SK-N-SH (cell line): ENCODE measurements at regions not wholly inside any gene's neighbourhood (a gene's known extent, or its start where the extent isn't known, plus 50 kb on each side); places are given as distances from the start of the nearest gene placed in this dataset.

ENCODE experiments used
- CTCF ChIA-PET: fragments of 300-600, 350-600 bp; formaldehyde crosslinking; extraction: SDS; loops from one replicate; lab custom pipeline; 2021; lab: Yijun Ruan, JAX
- POLR2A ChIA-PET: fragments of 350-600 bp; sonication (Branson Sonifier 250); formaldehyde crosslinking; extraction: SDS; loops from one replicate; lab custom pipeline; 2020; ENCODE audit warnings: antibody characterized with exemption, inconsistent platforms; lab: Yijun Ruan, JAX
- DNase-seq: peaks from one replicate; pipeline ENCODE4 v3.0.0; 2012
- H2AFZ ChIP-seq: fragments of 200-600 bp; sonication (generic); 2 replicates; pipeline ENCODE4 v1.8.1; 2016; ENCODE audit warnings: antibody characterized with exemption, mild to moderate bottlenecking, low read depth
- H3F3A ChIP-seq: fragments of 200-600 bp; sonication (generic); replicated peaks from 2 replicates; pipeline ENCODE3; 2016; ENCODE audit warnings: antibody characterized with exemption, mild to moderate bottlenecking; ENCODE audit not compliant: insufficient read depth
- H3K27ac ChIP-seq, 2 experiments: fragments of 200-500 bp in 1 of 2; fragments of 200-600 bp in 1 of 2; sonication (Bioruptor generic) in 1 of 2; sonication (generic), shearing (Covaris generic) in 1 of 2; 2 replicates each; pipeline versions ENCODE4 v1.5.1 to v1.6.1; 2014 to 2016; ENCODE audit warnings: low read depth in 2 of 2, inconsistent platforms in 1 of 2, low read length in 1 of 2, mild to moderate bottlenecking in 1 of 2, mixed read lengths in 1 of 2
- H3K27me3 ChIP-seq: fragments of 200-600 bp; sonication (generic), shearing (Covaris generic); 2 replicates; pipeline ENCODE4 v1.6.1; 2016; ENCODE audit warnings: mixed run types; ENCODE audit not compliant: insufficient read depth
- H3K36me3 ChIP-seq, 2 experiments: fragments of 200-500 bp in 1 of 2; fragments of 200-600 bp in 1 of 2; sonication (Bioruptor generic) in 1 of 2; sonication (generic) in 1 of 2; replicated peaks in 1 of 2; 2 replicates each; pipeline versions ENCODE3 to v1.5.1; 2014 to 2016; ENCODE audit warnings: low read length in 1 of 2, mild to moderate bottlenecking in 1 of 2; ENCODE audit not compliant: insufficient read depth in 2 of 2, control insufficient read depth in 1 of 2
- H3K4me1 ChIP-seq, 2 experiments: fragments of 200-500 bp in 1 of 2; fragments of 200-600 bp in 1 of 2; sonication (Bioruptor generic) in 1 of 2; sonication (generic), shearing (Covaris generic) in 1 of 2; 2 replicates each; pipeline versions ENCODE4 v1.5.1 to v1.6.1; 2014 to 2016; ENCODE audit warnings: low read depth in 1 of 2, low read length in 1 of 2, mixed run types in 1 of 2; ENCODE audit not compliant: insufficient read depth in 2 of 2, control insufficient read depth in 1 of 2
- H3K4me2 ChIP-seq: fragments of 200-600 bp; sonication (generic), shearing (Covaris generic); 2 replicates; pipeline ENCODE4 v1.6.1; 2017; ENCODE audit warnings: mixed run types
- H3K4me3 ChIP-seq, 2 experiments: fragments of 200-500 bp in 1 of 2; fragments of 200-600 bp in 1 of 2; sonication (Bioruptor generic) in 1 of 2; sonication (generic), shearing (Covaris generic) in 1 of 2; 2 replicates each; pipeline versions ENCODE4 v1.5.1 to v1.8.1; 2014 to 2016; ENCODE audit warnings: low read depth in 2 of 2, inconsistent platforms in 1 of 2, low read length in 1 of 2, mild to moderate bottlenecking in 1 of 2, mixed read lengths in 1 of 2, moderate library complexity in 1 of 2
- H3K79me2 ChIP-seq: fragments of 200-600 bp; sonication (generic); 2 replicates; pipeline ENCODE4 v1.8.1; 2017; ENCODE audit warnings: mild to moderate bottlenecking; ENCODE audit not compliant: insufficient read depth
- H3K9ac ChIP-seq: fragments of 200-600 bp; sonication (generic); 2 replicates; pipeline ENCODE4 v1.6.1; 2017; ENCODE audit warnings: mixed run types
- H3K9me2 ChIP-seq: fragments of 200-600 bp; sonication (generic); 2 replicates; pipeline ENCODE4 v1.6.1; 2017; ENCODE audit warnings: mixed run types
- H3K9me3 ChIP-seq: fragments of 200-600 bp; sonication (generic); 2 replicates; pipeline ENCODE4 v1.6.1; 2017; ENCODE audit warnings: mixed run types, mild to moderate bottlenecking, moderate library complexity
- H4K20me1 ChIP-seq: fragments of 200-600 bp; sonication (generic); 2 replicates; pipeline ENCODE4 v1.6.1; 2017; ENCODE audit warnings: mild to moderate bottlenecking, mixed run types; ENCODE audit not compliant: insufficient read depth
- GATA2 ChIP-seq: sonication (generic); formaldehyde crosslinking; IDR thresholded peaks from 2 replicates; pipeline ENCODE4 v1.5.0; 2020; ENCODE audit warnings: mild to moderate bottlenecking, missing genetic modification reagents
- JUND ChIP-seq: IDR thresholded peaks from 2 replicates; pipeline ENCODE4 v1.4.0; 2012
- MEF2A ChIP-seq: IDR thresholded peaks from 2 replicates; pipeline ENCODE4 v1.4.0; 2012; ENCODE audit warnings: low read depth, borderline replicate concordance
- RFX5 ChIP-seq: IDR thresholded peaks from 2 replicates; pipeline ENCODE4 v1.6.1; 2012; ENCODE audit warnings: mild to moderate bottlenecking, improper control_type of control experiment, low read length
- RXRA ChIP-seq: IDR thresholded peaks from 2 replicates; pipeline ENCODE4 v1.4.0; 2012; ENCODE audit warnings: low read depth, mild to moderate bottlenecking, borderline replicate concordance
- TEAD4 ChIP-seq: IDR thresholded peaks from 2 replicates; pipeline ENCODE4 v1.4.0; 2012; ENCODE audit warnings: mild to moderate bottlenecking, borderline replicate concordance; ENCODE audit not compliant: insufficient read depth
- WGBS: methylation state at CpG from one replicate; pipeline ENCODE4 v1.1.6; 2017; ENCODE audit warnings: low lambda C conversion rate; 5-methylcytosine and 5-hydroxymethylcytosine counted together
- TF ChIP-seq, protein P1 (sequence below): IDR thresholded peaks from 2 replicates; pipeline ENCODE4 v1.4.0; 2012; ENCODE audit warnings: low read depth, borderline replicate concordance
- TF ChIP-seq, protein P2 (sequence below): fragments of 150-350 bp; IDR thresholded peaks from 2 replicates; pipeline ENCODE4 v1.6.1; 2016; ENCODE audit warnings: mild to moderate bottlenecking, low read depth, low read length
- TF ChIP-seq, protein P3 (sequence below): IDR thresholded peaks from 2 replicates; pipeline ENCODE4; 2012

DNA sequence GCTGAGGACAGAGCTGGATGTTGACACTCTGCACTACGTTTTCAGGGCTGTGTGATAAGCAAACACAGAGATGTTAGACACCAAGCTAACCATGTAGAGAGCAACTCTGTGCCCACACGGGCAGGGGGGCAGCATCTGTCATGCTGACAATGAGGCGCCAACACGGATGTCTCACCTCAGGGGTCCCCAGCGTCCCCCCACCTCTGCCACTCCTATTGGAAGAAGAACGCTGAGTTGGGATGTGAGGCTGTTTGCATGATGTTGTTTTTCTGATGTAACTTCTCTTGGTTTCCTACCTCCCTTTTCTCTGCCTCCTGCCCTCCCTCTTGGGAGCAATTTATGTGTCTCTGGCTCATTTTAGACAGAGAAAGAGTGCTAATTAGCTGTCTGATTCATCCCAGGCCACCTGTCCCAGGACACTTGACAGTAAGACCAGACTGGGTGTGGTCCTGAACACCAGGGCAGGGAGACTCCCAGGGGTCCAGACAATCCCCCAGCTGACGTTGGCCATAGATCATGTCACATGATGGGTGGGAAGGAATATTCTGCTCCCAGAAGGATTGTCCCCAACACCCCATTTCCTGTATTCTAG is 89.2 kb upstream of the NCAM1 start:
- H3F3A ChIP-seq: no peaks in the 10 kb centered on the region
- ChIA-PET POLR2A (no interaction called here), CTCF (interaction anchor here (1.0 kb wide), 1 partner anchor 76 kb away, joined by 3 read pairs; no protein-coding TSS in a partner anchor)
- no peaks in the 10 kb centered on the region for H4K20me1 ChIP-seq
- H3K9ac ChIP-seq: no peak overlapping the region
- no peak overlapping the region for H3K27ac ChIP-seq
- H3K4me2 ChIP-seq: no peak overlapping the region
- H2AFZ ChIP-seq: no peak overlapping the region
- 63% methylated on average over 7 of the region's 7 CpGs for WGBS
- no peaks in the 10 kb centered on the region for H3K27me3 ChIP-seq
- no peak overlapping the region for H3K4me3 ChIP-seq
- H3K36me3 ChIP-seq: no peaks in the 10 kb centered on the region
- TF ChIP-seq GATA2 (CRISPR knock-in tag): no peak
- TF ChIP-seq, protein P1, sequence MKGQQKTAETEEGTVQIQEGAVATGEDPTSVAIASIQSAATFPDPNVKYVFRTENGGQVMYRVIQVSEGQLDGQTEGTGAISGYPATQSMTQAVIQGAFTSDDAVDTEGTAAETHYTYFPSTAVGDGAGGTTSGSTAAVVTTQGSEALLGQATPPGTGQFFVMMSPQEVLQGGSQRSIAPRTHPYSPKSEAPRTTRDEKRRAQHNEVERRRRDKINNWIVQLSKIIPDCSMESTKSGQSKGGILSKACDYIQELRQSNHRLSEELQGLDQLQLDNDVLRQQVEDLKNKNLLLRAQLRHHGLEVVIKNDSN: no peak
- H3K9me2 ChIP-seq: no peaks in the 10 kb centered on the region
- H3K4me1 ChIP-seq: peaks cover 0 to 6% of the 10 kb centered on the region in 2 experiments; a peak in 1 of 4 replicates
- no peaks in the 10 kb centered on the region for H3K9me3 ChIP-seq
- DNase-seq: no peak
- H3K79me2 ChIP-seq: no peaks in the 10 kb centered on the region

DNA sequence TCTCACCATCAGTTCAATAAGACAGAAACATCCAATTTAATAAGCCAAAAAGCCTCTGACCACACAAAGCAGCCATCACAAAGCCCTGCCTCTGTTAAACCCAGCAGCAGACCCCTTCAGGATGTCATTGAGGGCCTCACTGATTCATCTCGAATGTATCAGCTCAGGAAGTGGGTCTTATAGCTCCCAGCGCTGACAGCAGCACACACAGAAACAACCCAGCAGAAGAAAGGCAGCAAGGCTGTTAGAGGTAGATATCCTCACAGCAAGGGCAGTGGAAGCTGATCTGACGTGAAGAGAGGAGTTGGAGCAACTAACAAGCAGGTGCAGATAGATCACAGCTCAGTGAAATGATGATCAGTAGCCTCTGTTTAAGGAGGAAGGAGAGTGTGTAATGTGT is 86.2 kb upstream of the NCAM1 start:
- DNase-seq: no peak
- no peaks in the 10 kb centered on the region for H3F3A ChIP-seq
- 48% methylated on average over 3 of the region's 3 CpGs for WGBS
- CTCF ChIA-PET: no interaction called here
- POLR2A ChIA-PET: no interaction called here
- no peak overlapping the region for H2AFZ ChIP-seq
- no peaks in the 10 kb centered on the region for H3K79me2 ChIP-seq
- no peaks in the 10 kb centered on the region for H3K9me3 ChIP-seq
- no peak overlapping the region for H3K4me2 ChIP-seq
- H3K27me3 ChIP-seq: no peaks in the 10 kb centered on the region
- H3K9ac ChIP-seq: no peak overlapping the region
- no peaks in the 10 kb centered on the region for H3K9me2 ChIP-seq
- H3K36me3 ChIP-seq: no peaks in the 10 kb centered on the region
- no peak for TF ChIP-seq RFX5
- TF ChIP-seq, protein P1: no peak
- TF ChIP-seq, protein P2, sequence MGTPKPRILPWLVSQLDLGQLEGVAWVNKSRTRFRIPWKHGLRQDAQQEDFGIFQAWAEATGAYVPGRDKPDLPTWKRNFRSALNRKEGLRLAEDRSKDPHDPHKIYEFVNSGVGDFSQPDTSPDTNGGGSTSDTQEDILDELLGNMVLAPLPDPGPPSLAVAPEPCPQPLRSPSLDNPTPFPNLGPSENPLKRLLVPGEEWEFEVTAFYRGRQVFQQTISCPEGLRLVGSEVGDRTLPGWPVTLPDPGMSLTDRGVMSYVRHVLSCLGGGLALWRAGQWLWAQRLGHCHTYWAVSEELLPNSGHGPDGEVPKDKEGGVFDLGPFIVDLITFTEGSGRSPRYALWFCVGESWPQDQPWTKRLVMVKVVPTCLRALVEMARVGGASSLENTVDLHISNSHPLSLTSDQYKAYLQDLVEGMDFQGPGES: no peak
- no peak for TF ChIP-seq MEF2A
- TF ChIP-seq TEAD4: no peak
- TF ChIP-seq, protein P3, sequence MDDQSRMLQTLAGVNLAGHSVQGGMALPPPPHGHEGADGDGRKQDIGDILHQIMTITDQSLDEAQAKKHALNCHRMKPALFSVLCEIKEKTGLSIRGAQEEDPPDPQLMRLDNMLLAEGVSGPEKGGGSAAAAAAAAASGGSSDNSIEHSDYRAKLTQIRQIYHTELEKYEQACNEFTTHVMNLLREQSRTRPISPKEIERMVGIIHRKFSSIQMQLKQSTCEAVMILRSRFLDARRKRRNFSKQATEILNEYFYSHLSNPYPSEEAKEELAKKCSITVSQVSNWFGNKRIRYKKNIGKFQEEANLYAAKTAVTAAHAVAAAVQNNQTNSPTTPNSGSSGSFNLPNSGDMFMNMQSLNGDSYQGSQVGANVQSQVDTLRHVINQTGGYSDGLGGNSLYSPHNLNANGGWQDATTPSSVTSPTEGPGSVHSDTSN: no peak
- no peak for TF ChIP-seq RXRA
- no peak for TF ChIP-seq GATA2 (CRISPR knock-in tag)
- no peak for TF ChIP-seq JUND
- H3K4me3 ChIP-seq: no peak overlapping the region
- peaks cover 0 to 13% of the 10 kb centered on the region in 2 experiments; a peak in 1 of 4 replicates for H3K4me1 ChIP-seq
- H3K27ac ChIP-seq: no peak overlapping the region
- no peaks in the 10 kb centered on the region for H4K20me1 ChIP-seq
